ES-I3 (cell line): ENCODE measurements at regions not wholly inside any gene's neighbourhood (a gene's known extent, or its start where the extent isn't known, plus 50 kb on each side); places are given as distances from the start of the nearest gene placed in this dataset.

ENCODE experiments used
- H3K36me3 ChIP-seq: 2 replicates; pipeline ENCODE4 v1.6.1; 2013; ENCODE audit warnings: mild to moderate bottlenecking, low read length, control low read depth, moderate library complexity; ENCODE audit not compliant: insufficient read depth
- H3K4me1 ChIP-seq: 2 replicates; pipeline ENCODE4 v1.6.1; 2013; ENCODE audit warnings: mild to moderate bottlenecking, control low read depth, low read length; ENCODE audit not compliant: insufficient read depth
- H3K9ac ChIP-seq: 2 replicates; pipeline ENCODE4 v1.6.1; 2013; ENCODE audit warnings: low read depth, mild to moderate bottlenecking, low read length, moderate library complexity
- H3K9me3 ChIP-seq: 2 replicates; pipeline ENCODE4 v1.6.1; 2013; ENCODE audit warnings: mild to moderate bottlenecking, low read length, moderate library complexity; ENCODE audit not compliant: control insufficient read depth, insufficient read depth

- Histone ChIP-seq H3K9ac (no peak overlapping the region), H3K9me3 (no peaks in the 10 kb centered on the region), H3K4me1 (peaks cover 8% of the 10 kb centered on the region; the same call in 1 of the 2 replicates), H3K36me3 (no peaks in the 10 kb centered on the region)
Observed at GRCh38 chr2:181779288-181780021, 99.1 kb upstream of the NEUROD1 start.

DNA sequence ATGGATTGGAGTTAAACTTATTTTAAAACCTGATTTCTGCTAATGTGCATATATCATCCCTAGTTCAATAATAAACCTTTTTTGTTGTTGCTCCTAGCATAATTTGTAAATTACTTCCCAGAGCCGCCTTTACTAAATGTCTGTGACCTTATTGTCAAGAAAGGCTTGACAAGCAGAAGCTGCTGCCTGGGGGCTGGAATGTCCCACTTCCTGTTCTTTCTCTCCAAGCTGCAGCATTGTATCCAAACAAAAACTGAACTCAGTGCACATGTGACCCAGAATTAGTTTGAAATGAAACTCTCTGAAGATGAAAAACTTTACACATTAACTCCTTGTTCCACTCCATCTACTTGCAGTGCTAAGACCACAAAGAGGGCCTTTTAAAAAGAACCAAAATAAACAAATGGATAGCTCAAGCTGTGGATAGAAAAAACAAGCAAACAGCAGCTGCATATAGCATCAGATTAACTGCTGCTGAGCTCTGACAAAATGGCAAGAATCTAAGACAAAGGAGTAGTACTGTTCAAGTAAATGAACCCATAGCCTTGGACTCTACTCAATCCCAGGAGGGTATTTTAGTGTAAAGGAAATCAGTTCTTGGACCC lies 99.8 kb upstream of the NEUROD1 start:
- peaks cover 8% of the 10 kb centered on the region; the same call in 1 of the 2 replicates for H3K4me1 ChIP-seq
- H3K9ac ChIP-seq: no peak overlapping the region
- no peaks in the 10 kb centered on the region for H3K36me3 ChIP-seq
- no peaks in the 10 kb centered on the region for H3K9me3 ChIP-seq

DNA sequence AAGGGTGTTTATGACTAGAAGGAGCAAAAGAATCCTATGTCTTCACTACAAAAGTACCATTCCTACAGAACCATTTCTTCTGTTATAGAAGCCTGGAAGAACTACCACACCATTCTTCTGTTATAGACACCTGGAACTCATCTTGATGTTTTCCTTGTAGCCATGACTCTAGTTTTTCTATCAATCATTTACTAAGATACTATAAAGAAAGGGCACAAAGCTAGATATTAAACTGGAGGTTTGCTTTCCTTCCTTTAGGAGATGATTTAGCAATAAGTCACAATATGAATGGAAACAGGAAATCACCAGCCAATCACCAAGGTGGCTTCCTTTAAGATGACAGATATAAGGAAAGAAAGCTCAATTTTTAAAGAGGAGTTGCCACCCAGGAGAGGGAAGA lies 100.3 kb upstream of the NEUROD1 start:
- peaks cover 8% of the 10 kb centered on the region; the same call in 1 of the 2 replicates for H3K4me1 ChIP-seq
- H3K9me3 ChIP-seq: no peaks in the 10 kb centered on the region
- no peaks in the 10 kb centered on the region for H3K36me3 ChIP-seq
- H3K9ac ChIP-seq: no peak overlapping the region

GRCh38 chr2:181781078-181781786 lies 100.9 kb upstream of the NEUROD1 start:
- Histone ChIP-seq H3K9me3 (no peaks in the 10 kb centered on the region), H3K36me3 (no peaks in the 10 kb centered on the region), H3K4me1 (peaks cover 8% of the 10 kb centered on the region; the same call in 1 of the 2 replicates), H3K9ac (no peak overlapping the region)

GRCh38 chr2:181782660-181783059 lies 102.3 kb upstream of the NEUROD1 start:
- no peaks in the 10 kb centered on the region for H3K36me3 ChIP-seq
- no peak overlapping the region for H3K9ac ChIP-seq
- no peaks in the 10 kb centered on the region for H3K9me3 ChIP-seq
- peaks cover 8% of the 10 kb centered on the region; the same call in 1 of the 2 replicates for H3K4me1 ChIP-seq

GRCh38 chr2:181784556-181784955 lies 104.2 kb upstream of the NEUROD1 start:
- no peak overlapping the region for H3K9ac ChIP-seq

GRCh38 chr2:181785691-181786344 lies 105.5 kb upstream of the NEUROD1 start:
- H3K4me1 ChIP-seq: no peaks in the 10 kb centered on the region; the same call in 1 of the 2 replicates
- H3K36me3 ChIP-seq: no peaks in the 10 kb centered on the region
- no peaks in the 10 kb centered on the region for H3K9me3 ChIP-seq
- no peak overlapping the region for H3K9ac ChIP-seq

More at GRCh38 chr2:181784556-181784955, 104.2 kb upstream of the NEUROD1 start:
- H3K4me1 ChIP-seq: peaks cover 8% of the 10 kb centered on the region; the same call in 1 of the 2 replicates
- no peaks in the 10 kb centered on the region for H3K36me3 ChIP-seq
- H3K9me3 ChIP-seq: no peaks in the 10 kb centered on the region

- Histone ChIP-seq H3K36me3 (no peaks in the 10 kb centered on the region), H3K9ac (no peak overlapping the region), H3K4me1 (no peaks in the 10 kb centered on the region; the same call in 1 of the 2 replicates), H3K9me3 (no peaks in the 10 kb centered on the region)
Observed at GRCh38 chr2:181786371-181787228, 104.9 kb upstream of the ITPRID2 start.

DNA sequence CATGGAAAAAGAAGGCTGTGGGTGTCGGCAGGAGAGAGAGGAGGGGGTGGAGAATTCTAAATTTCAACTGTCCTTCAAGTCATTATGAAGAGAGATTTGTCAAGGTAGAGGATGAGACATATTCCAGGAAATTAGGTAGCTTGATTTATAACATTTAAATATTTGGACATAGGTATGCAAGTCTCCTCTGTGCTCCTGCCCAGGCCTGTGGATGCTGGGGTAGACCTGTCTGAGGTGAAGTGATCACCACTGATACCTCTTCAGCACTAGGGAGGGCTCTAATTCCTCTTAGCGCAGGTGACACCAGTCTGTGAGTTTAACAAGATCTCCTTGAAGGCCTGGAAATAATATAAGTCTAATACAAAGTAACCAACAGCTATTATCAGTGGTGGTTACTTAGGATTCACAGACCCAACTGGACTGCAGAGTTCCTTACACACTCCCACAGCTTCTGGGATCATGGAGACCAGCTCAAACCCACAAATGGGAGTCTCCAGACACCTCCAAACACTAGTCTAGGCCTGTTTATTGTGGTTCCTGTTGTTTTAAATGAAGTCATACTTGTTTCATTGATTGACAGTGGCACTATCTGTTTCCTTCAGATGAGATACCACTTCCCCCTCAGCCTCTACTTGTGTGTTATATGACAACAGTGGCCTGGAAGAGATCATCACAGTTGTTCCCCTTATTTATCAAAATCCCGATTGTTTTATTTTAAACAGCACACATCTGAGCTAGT lies 104.1 kb upstream of the ITPRID2 start:
- Histone ChIP-seq H3K36me3 (no peaks in the 10 kb centered on the region), H3K9me3 (no peaks in the 10 kb centered on the region), H3K4me1 (no peaks in the 10 kb centered on the region; the same call in 1 of the 2 replicates), H3K9ac (no peak overlapping the region)

GRCh38 chr2:181788897-181789555 lies 102.5 kb upstream of the ITPRID2 start:
- H3K9me3 ChIP-seq: no peaks in the 10 kb centered on the region
- H3K36me3 ChIP-seq: no peaks in the 10 kb centered on the region
- H3K4me1 ChIP-seq: no peaks in the 10 kb centered on the region; the same call in 1 of the 2 replicates
- H3K9ac ChIP-seq: no peak overlapping the region

DNA sequence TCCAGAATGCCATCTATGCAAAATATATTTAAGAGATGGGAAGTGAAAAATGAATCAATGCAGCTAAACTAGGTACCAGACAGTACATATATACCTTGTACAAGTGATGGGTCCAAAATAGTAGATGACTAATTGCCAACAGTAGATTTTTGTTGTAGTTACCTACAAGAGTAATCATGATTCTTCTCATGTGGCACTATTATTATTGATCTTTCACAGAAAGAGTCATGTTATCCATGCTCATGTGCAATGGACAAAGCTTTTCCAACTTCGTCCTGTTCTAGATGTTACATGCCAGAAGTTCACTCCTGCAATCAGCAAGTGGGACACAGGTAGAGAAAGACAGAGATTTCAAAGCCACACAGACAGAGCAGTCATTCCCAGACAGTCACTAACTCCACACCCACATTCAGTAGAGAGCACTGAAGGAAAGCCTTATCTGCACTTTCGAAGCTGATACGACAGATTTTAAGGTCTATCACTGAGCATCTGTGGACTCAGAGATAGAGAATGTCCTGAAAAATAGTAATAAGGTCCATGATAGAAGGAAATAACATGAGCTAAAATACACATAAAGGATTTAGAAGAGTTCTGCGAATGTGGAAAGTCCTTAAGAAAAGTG lies 101.6 kb upstream of the ITPRID2 start:
- Histone ChIP-seq H3K9ac (no peak overlapping the region), H3K4me1 (no peaks in the 10 kb centered on the region; the same call in 1 of the 2 replicates)

More for the DNA sequence above, 101.6 kb upstream of the ITPRID2 start:
- no peaks in the 10 kb centered on the region for H3K36me3 ChIP-seq
- H3K9me3 ChIP-seq: no peaks in the 10 kb centered on the region
